Activated CD4-positive, alpha-beta T cell treated with anti-CD3 and anti-CD28 coated beads, Interleukin-10, Interleukin-2, amounts not matched to agents 100 ng/mL and 50 ng/mL, durations not matched to agents 16 hours and 8 hours (primary cell): ENCODE measurements at regions not wholly inside any gene's neighbourhood (a gene's known extent, or its start where the extent isn't known, plus 50 kb on each side); places are given as distances from the start of the nearest gene placed in this dataset.

ENCODE experiments used
- DNase-seq: peaks from one replicate; pipeline ENCODE4 v3.0.0-alpha.2; 2020

GRCh38 chr7:118713039-118713438 lies 488.5 kb downstream of the ANKRD7 start:
- DNase-seq: no peak

GRCh38 chr7:118720632-118721031 lies 496.1 kb downstream of the ANKRD7 start:
- DNase-seq: no peak

GRCh38 chr7:118731854-118732253 lies 507.4 kb downstream of the ANKRD7 start:
- no peak for DNase-seq

GRCh38 chr7:118734541-118734940 lies 510.0 kb downstream of the ANKRD7 start:
- no peak for DNase-seq

GRCh38 chr7:118735441-118735840 lies 510.9 kb downstream of the ANKRD7 start:
- no peak for DNase-seq

GRCh38 chr7:118737935-118738334 lies 513.4 kb downstream of the ANKRD7 start:
- DNase-seq: no peak

- no peak for DNase-seq
These were observed 521.4 kb downstream of the ANKRD7 start for GRCh38 chr7:118745927-118746326.

- no peak for DNase-seq
These were observed 523.0 kb downstream of the ANKRD7 start for GRCh38 chr7:118747473-118747872.

- no peak for DNase-seq
These were observed 529.0 kb downstream of the ANKRD7 start for GRCh38 chr7:118753479-118753878.

GRCh38 chr7:118754608-118755007 lies 530.1 kb downstream of the ANKRD7 start:
- DNase-seq: no peak

- no peak for DNase-seq
These were observed 530.6 kb downstream of the ANKRD7 start for GRCh38 chr7:118755067-118755625.

- DNase-seq: no peak
These were observed 532.6 kb downstream of the ANKRD7 start for GRCh38 chr7:118757066-118757465.

- no peak for DNase-seq
These were observed 534.1 kb downstream of the ANKRD7 start for GRCh38 chr7:118758582-118758981.

- no peak for DNase-seq
These were observed 535.4 kb downstream of the ANKRD7 start for GRCh38 chr7:118759921-118760320.

- DNase-seq: no peak
These were observed 537.9 kb downstream of the ANKRD7 start for GRCh38 chr7:118762451-118762850.

- no peak for DNase-seq
These were observed 539.7 kb downstream of the ANKRD7 start for GRCh38 chr7:118764221-118764620.

- no peak for DNase-seq
These were observed 547.2 kb downstream of the ANKRD7 start for GRCh38 chr7:118771672-118772071.

- no peak for DNase-seq
These were observed 552.8 kb downstream of the ANKRD7 start for GRCh38 chr7:118777308-118777707.

GRCh38 chr7:118792682-118793081 lies 568.2 kb downstream of the ANKRD7 start:
- DNase-seq: no peak

- no peak for DNase-seq
These were observed 569.1 kb downstream of the ANKRD7 start for GRCh38 chr7:118793582-118793981.

GRCh38 chr7:118794419-118794818 lies 569.9 kb downstream of the ANKRD7 start:
- DNase-seq: no peak

- no peak for DNase-seq
These were observed 576.9 kb downstream of the ANKRD7 start for GRCh38 chr7:118801366-118801765.

- DNase-seq: no peak
These were observed 578.2 kb downstream of the ANKRD7 start for GRCh38 chr7:118802726-118803125.

- DNase-seq: no peak
These were observed 601.7 kb downstream of the ANKRD7 start for GRCh38 chr7:118826246-118826645.

GRCh38 chr7:118836933-118837332 lies 612.4 kb downstream of the ANKRD7 start:
- DNase-seq: peak; percentile 80

- DNase-seq: no peak
These were observed 615.0 kb downstream of the ANKRD7 start for GRCh38 chr7:118839515-118839914.
